Neural cell (in vitro differentiated cells): ENCODE measurements at regions not wholly inside any gene's neighbourhood (a gene's known extent, or its start where the extent isn't known, plus 50 kb on each side); places are given as distances from the start of the nearest gene placed in this dataset.

Experiments
- H2AFZ ChIP-seq: fragments of 200-600, 300-800 bp; sonication (generic), shearing (Covaris generic); 2 replicates; pipeline ENCODE4 v1.6.0; 2014; ENCODE audit warnings: low read depth, mild to moderate bottlenecking, antibody characterized with exemption, low read length, moderate library complexity
- H3F3A ChIP-seq: fragments of 200-600 bp; shearing (Covaris generic); 2 replicates; pipeline ENCODE4 v1.6.1; 2016; ENCODE audit warnings: mild to moderate bottlenecking, moderate library complexity, mixed read lengths, antibody characterized with exemption, low read length; ENCODE audit not compliant: insufficient read depth, poor library complexity, severe bottlenecking
- H3K27ac ChIP-seq: fragments of 200-600, 300-800 bp; sonication (generic), shearing (Covaris generic); 2 replicates; pipeline ENCODE4 v1.5.1; 2014; ENCODE audit warnings: mild to moderate bottlenecking, low read length, moderate library complexity
- H3K27me3 ChIP-seq: fragments of 300-800, 200-600 bp; sonication (generic), shearing (Covaris generic); 2 replicates; pipeline ENCODE4 v1.6.0; 2014; ENCODE audit warnings: mild to moderate bottlenecking, low read depth, low read length, moderate library complexity; ENCODE audit not compliant: insufficient read depth
- H3K36me3 ChIP-seq: fragments of 300-800, 200-600 bp; sonication (generic), shearing (Covaris generic); 2 replicates; pipeline ENCODE4 v1.5.1; 2014; ENCODE audit warnings: mild to moderate bottlenecking, antibody characterized with exemption, low read length, moderate library complexity; ENCODE audit not compliant: insufficient read depth
- H3K4me2 ChIP-seq: fragments of 300-800, 200-600 bp; sonication (generic), shearing (Covaris generic); 2 replicates; pipeline ENCODE4 v1.6.0; 2014; ENCODE audit warnings: mild to moderate bottlenecking, low read length
- H3K4me3 ChIP-seq: fragments of 300-800, 200-600 bp; sonication (generic), shearing (Covaris generic); 2 replicates; pipeline ENCODE4 v1.5.1; 2014; ENCODE audit warnings: mild to moderate bottlenecking, low read length, moderate library complexity
- H3K79me2 ChIP-seq: fragments of 200-600 bp; shearing (Covaris generic); replicated peaks from 2 replicates; pipeline ENCODE4 v1.6.0; 2014; ENCODE audit warnings: mild to moderate bottlenecking, low read length, moderate library complexity; ENCODE audit not compliant: insufficient read depth
- H3K9ac ChIP-seq: fragments of 300-800, 200-600 bp; sonication (generic), shearing (Covaris generic); 2 replicates; pipeline ENCODE4 v1.6.1; 2016; ENCODE audit warnings: mild to moderate bottlenecking, low read length, mixed read lengths
- H3K9me2 ChIP-seq: fragments of 200-600 bp; shearing (Covaris generic); 2 replicates; pipeline ENCODE4 v1.6.1; 2016; ENCODE audit warnings: mild to moderate bottlenecking, low read length, mixed read lengths; ENCODE audit not compliant: insufficient read depth
- H3K9me3 ChIP-seq: fragments of 200-600, 300-800 bp; sonication (generic), shearing (Covaris generic); 2 replicates; pipeline ENCODE4 v1.6.1; 2016; ENCODE audit warnings: mild to moderate bottlenecking, mixed run types, low read length, moderate library complexity, mixed read lengths
- H4K20me1 ChIP-seq: fragments of 200-600 bp; shearing (Covaris generic); 2 replicates; pipeline ENCODE4 v1.6.1; 2016; ENCODE audit warnings: mild to moderate bottlenecking, mixed run types; ENCODE audit not compliant: insufficient read depth
- EP300 ChIP-seq: fragments of 450-650 bp; conservative IDR thresholded peaks from 2 replicates; pipeline ENCODE4 v1.6.1; 2014; ENCODE audit warnings: antibody characterized with exemption, mild to moderate bottlenecking, moderate library complexity; ENCODE audit not compliant: poor library complexity, severe bottlenecking
- EZH2 ChIP-seq: fragments of 200-600, 300-800 bp; shearing (Covaris generic), sonication (generic); IDR thresholded peaks from 2 replicates; pipeline ENCODE4 v1.6.1; 2014; ENCODE audit warnings: antibody characterized with exemption, low read length, borderline replicate concordance, mild to moderate bottlenecking; ENCODE audit not compliant: insufficient read depth, poor library complexity, severe bottlenecking
- MXI1 ChIP-seq: fragments of 450-650 bp; conservative IDR thresholded peaks from 2 replicates; pipeline ENCODE4 v1.6.1; 2014; ENCODE audit warnings: antibody characterized with exemption, mild to moderate bottlenecking; ENCODE audit not compliant: poor library complexity, severe bottlenecking
- POLR2AphosphoS5 ChIP-seq: IDR thresholded peaks from 2 replicates; pipeline ENCODE4 v1.6.1; 2012
- RAD21 ChIP-seq: fragments of 450-650 bp; conservative IDR thresholded peaks from 2 replicates; pipeline ENCODE4 v1.6.1; 2014; ENCODE audit warnings: antibody characterized with exemption, mild to moderate bottlenecking, moderate library complexity
- SMC3 ChIP-seq: fragments of 450-650 bp; conservative IDR thresholded peaks from 2 replicates; pipeline ENCODE4 v1.6.1; 2014; ENCODE audit warnings: antibody characterized with exemption, mild to moderate bottlenecking, moderate library complexity; ENCODE audit not compliant: poor library complexity
- TAF1 ChIP-seq: IDR thresholded peaks from 2 replicates; pipeline ENCODE4 v1.6.1; 2012; ENCODE audit warnings: low read depth
- TF ChIP-seq, protein P1 (sequence below): IDR thresholded peaks from 2 replicates; pipeline ENCODE4 v1.6.1; 2012; ENCODE audit warnings: borderline replicate concordance
- TF ChIP-seq, protein P2 (sequence below): fragments of 450-650 bp; IDR thresholded peaks from 2 replicates; pipeline ENCODE4 v1.5.1; 2014; ENCODE audit warnings: antibody characterized with exemption, mild to moderate bottlenecking, moderate library complexity; ENCODE audit not compliant: poor library complexity, severe bottlenecking

DNA sequence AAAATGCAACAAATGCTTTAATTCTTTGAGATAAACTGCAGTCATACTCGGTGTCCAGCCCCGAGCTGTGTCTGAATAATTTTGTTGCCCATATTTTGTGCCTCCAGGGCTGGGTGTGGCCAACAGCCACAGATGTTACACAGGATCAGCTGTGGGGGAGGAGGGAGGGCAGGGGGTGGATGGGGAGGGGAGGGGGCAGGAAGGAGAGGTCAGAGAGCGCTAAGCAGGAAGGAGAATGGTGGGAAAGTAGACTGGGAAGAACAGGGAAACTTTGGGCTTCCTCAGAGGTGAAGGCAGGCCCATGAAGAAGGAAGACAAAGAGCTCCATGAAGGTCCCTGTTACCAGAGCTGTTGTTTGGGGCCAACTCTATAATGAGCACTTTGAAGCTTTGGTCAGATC is 295.8 kb downstream of the COG6 start:
- Histone ChIP-seq H3K9me2 (no peaks in the 10 kb centered on the region), H3K27me3 (no peaks in the 10 kb centered on the region), H2AFZ (no peak overlapping the region), H3K4me3 (no peak overlapping the region), H3K4me2 (no peak overlapping the region), H4K20me1 (no peaks in the 10 kb centered on the region), H3K27ac (no peak overlapping the region), H3K9me3 (no peaks in the 10 kb centered on the region), H3F3A (no peaks in the 10 kb centered on the region), H3K79me2 (no peaks in the 10 kb centered on the region), H3K9ac (no peak overlapping the region), H3K36me3 (no peaks in the 10 kb centered on the region)
- TF ChIP-seq MXI1 (no peak), RAD21 (no peak), POLR2AphosphoS5 (no peak), SMC3 (no peak), EP300 (no peak), TAF1 (no peak), EZH2 (no peak)
- TF ChIP-seq, protein P1, sequence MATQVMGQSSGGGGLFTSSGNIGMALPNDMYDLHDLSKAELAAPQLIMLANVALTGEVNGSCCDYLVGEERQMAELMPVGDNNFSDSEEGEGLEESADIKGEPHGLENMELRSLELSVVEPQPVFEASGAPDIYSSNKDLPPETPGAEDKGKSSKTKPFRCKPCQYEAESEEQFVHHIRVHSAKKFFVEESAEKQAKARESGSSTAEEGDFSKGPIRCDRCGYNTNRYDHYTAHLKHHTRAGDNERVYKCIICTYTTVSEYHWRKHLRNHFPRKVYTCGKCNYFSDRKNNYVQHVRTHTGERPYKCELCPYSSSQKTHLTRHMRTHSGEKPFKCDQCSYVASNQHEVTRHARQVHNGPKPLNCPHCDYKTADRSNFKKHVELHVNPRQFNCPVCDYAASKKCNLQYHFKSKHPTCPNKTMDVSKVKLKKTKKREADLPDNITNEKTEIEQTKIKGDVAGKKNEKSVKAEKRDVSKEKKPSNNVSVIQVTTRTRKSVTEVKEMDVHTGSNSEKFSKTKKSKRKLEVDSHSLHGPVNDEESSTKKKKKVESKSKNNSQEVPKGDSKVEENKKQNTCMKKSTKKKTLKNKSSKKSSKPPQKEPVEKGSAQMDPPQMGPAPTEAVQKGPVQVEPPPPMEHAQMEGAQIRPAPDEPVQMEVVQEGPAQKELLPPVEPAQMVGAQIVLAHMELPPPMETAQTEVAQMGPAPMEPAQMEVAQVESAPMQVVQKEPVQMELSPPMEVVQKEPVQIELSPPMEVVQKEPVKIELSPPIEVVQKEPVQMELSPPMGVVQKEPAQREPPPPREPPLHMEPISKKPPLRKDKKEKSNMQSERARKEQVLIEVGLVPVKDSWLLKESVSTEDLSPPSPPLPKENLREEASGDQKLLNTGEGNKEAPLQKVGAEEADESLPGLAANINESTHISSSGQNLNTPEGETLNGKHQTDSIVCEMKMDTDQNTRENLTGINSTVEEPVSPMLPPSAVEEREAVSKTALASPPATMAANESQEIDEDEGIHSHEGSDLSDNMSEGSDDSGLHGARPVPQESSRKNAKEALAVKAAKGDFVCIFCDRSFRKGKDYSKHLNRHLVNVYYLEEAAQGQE: no peak
- TF ChIP-seq, protein P2, sequence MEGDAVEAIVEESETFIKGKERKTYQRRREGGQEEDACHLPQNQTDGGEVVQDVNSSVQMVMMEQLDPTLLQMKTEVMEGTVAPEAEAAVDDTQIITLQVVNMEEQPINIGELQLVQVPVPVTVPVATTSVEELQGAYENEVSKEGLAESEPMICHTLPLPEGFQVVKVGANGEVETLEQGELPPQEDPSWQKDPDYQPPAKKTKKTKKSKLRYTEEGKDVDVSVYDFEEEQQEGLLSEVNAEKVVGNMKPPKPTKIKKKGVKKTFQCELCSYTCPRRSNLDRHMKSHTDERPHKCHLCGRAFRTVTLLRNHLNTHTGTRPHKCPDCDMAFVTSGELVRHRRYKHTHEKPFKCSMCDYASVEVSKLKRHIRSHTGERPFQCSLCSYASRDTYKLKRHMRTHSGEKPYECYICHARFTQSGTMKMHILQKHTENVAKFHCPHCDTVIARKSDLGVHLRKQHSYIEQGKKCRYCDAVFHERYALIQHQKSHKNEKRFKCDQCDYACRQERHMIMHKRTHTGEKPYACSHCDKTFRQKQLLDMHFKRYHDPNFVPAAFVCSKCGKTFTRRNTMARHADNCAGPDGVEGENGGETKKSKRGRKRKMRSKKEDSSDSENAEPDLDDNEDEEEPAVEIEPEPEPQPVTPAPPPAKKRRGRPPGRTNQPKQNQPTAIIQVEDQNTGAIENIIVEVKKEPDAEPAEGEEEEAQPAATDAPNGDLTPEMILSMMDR: no peak

DNA sequence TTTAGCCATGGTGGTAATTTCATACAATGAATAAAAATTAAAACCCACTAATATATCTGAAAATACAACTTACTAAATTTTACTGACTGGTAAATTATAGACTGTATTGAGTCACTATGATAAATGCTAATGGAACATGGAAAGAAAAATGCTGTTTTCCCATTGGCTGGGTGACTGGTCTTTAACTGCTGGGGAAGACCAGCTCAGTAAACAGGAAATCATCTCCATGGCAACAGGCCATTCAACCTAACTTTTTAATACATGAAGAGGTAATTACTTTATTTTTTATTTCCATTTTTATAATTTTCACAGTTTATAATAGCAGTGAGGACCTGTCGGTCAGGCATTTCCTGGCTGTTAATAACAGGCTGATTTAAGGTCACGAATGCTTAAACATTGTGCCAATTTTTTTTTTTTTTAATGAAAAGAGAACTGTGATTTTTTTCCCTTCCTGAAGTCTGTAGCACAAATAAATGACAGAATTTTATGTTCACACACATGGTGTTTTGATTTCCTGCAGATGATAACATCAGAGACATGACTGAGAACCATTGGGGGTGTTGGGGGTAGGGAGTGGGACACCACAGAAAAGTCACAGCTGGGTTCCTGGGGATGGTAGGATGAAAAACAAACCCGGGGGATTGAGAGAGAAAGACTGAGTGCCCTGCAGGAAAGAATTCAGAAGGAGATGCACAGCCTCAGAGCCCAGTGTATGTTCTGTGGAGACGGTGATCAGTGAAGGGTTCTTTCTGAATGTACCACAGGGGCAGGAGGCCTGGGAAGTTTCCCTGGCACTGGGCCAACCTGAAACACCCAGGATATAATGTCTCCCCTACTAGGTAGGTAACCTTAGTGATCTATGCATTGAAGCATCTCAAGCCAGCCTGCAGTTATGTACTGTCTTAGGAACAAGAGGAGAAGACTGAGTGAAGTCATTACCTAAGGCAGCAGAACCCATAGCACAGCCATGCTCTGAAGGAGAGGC is 297.1 kb downstream of the COG6 start:
- H3K27me3 ChIP-seq: no peaks in the 10 kb centered on the region
- TF ChIP-seq TAF1: no peak
- no peak for TF ChIP-seq EP300
- TF ChIP-seq, protein P2: no peak
- TF ChIP-seq SMC3: no peak
- no peak for TF ChIP-seq EZH2
- TF ChIP-seq MXI1: no peak
- no peak for TF ChIP-seq RAD21
- no peak for TF ChIP-seq POLR2AphosphoS5
- TF ChIP-seq, protein P1: no peak

More for the DNA sequence above, 297.1 kb downstream of the COG6 start:
- no peak overlapping the region for H3K4me3 ChIP-seq
- H3K79me2 ChIP-seq: no peaks in the 10 kb centered on the region
- H3K4me2 ChIP-seq: no peak overlapping the region
- no peaks in the 10 kb centered on the region for H3K9me3 ChIP-seq
- no peaks in the 10 kb centered on the region for H3F3A ChIP-seq
- no peak overlapping the region for H2AFZ ChIP-seq
- H4K20me1 ChIP-seq: no peaks in the 10 kb centered on the region
- H3K9me2 ChIP-seq: no peaks in the 10 kb centered on the region
- H3K36me3 ChIP-seq: no peaks in the 10 kb centered on the region
- no peak overlapping the region for H3K27ac ChIP-seq
- no peak overlapping the region for H3K9ac ChIP-seq
